B cell (primary cell): ENCODE measurements at regions not wholly inside any gene's neighbourhood (a gene's known extent, or its start where the extent isn't known, plus 50 kb on each side); places are given as distances from the start of the nearest gene placed in this dataset.

Source experiments
- ATAC-seq: fragments of 200-7000 bp; cut with Tn5 transposase; one replicate; pipeline ENCODE4 v1.10.0; 2021; ENCODE audit warnings: low read depth, mild to moderate bottlenecking, moderate number of reproducible peaks, moderate library complexity
- CTCF ChIA-PET: fragments of 350-600 bp; sonication (Branson Sonifier 250); formaldehyde crosslinking; loops from one replicate; lab custom pipeline; 2021; ENCODE audit warnings: antibody characterized with exemption, inconsistent platforms; lab: Charles Lee
- POLR2A ChIA-PET: fragments of 350-600 bp; sonication (Branson Sonifier 250); formaldehyde crosslinking; loops from one replicate; lab custom pipeline; 2021; ENCODE audit warnings: antibody characterized with exemption; lab: Charles Lee
- DNase-seq: peaks from one replicate; pipeline ENCODE4 v3.0.0; 2013
- H2AFZ ChIP-seq: 2 replicates; pipeline ENCODE4 v1.6.1; 2012; ENCODE audit warnings: mild to moderate bottlenecking, low read depth, low read length; ENCODE audit not compliant: insufficient read depth, poor library complexity, severe bottlenecking
- H3K27ac ChIP-seq, 2 donors: 1 replicate in 1 of 2; 2 replicates in 1 of 2; pipeline ENCODE4 v1.5.1; 2012 to 2013; ENCODE audit warnings: low read length in 2 of 2, mild to moderate bottlenecking in 2 of 2, moderate library complexity in 1 of 2
- H3K27me3 ChIP-seq, 4 experiments: fragments of 200-600 bp in 1 of 4; sonication (generic) in 1 of 4; replicated peaks in 1 of 4; 1 replicate in 2 of 4; 2 replicates in 2 of 4; pipeline versions ENCODE4 v1.6.1 to v1.7.0; 2013 to 2016; ENCODE audit warnings: low read length in 3 of 4, mild to moderate bottlenecking in 2 of 4, mixed read lengths in 1 of 4, moderate library complexity in 1 of 4; ENCODE audit not compliant: insufficient read depth in 4 of 4, control insufficient read depth in 3 of 4; ENCODE audit errors: control extremely low read depth in 1 of 4
- H3K36me3 ChIP-seq, 2 experiments: replicated peaks in 1 of 2; 1 replicate in 1 of 2; 2 replicates in 1 of 2; pipeline versions ENCODE4 v1.6.1 to v1.7.1; 2013; ENCODE audit warnings: low read length in 1 of 2; ENCODE audit not compliant: insufficient read depth in 2 of 2, control insufficient read depth in 1 of 2; ENCODE audit errors: control extremely low read depth in 1 of 2, extremely low read depth in 1 of 2
- H3K4me1 ChIP-seq, 2 donors: fragments of 200-600 bp in 1 of 2; sonication (generic) in 1 of 2; 1 replicate in 1 of 2; 2 replicates in 1 of 2; pipeline versions ENCODE4 v1.5.1 to v1.6.1; 2013 to 2017; ENCODE audit warnings: low read length in 2 of 2; ENCODE audit not compliant: control insufficient read depth in 2 of 2, insufficient read depth in 2 of 2
- H3K4me2 ChIP-seq: replicated peaks from 2 replicates; pipeline ENCODE3; 2012; ENCODE audit warnings: mild to moderate bottlenecking, low read depth, low read length; ENCODE audit not compliant: poor library complexity, severe bottlenecking
- H3K4me3 ChIP-seq, 5 experiments: fragments of 200-600 bp in 1 of 5; sonication (generic) in 1 of 5; 1 replicate in 3 of 5; 2 replicates in 2 of 5; pipeline versions ENCODE4 v1.5.1 to v1.7.0; 2011 to 2016; ENCODE audit warnings: low read length in 4 of 5, mild to moderate bottlenecking in 4 of 5, low read depth in 2 of 5, control low read depth in 1 of 5, moderate library complexity in 1 of 5; ENCODE audit not compliant: insufficient read depth in 1 of 5; ENCODE audit errors: control extremely low read depth in 1 of 5, extremely low read depth in 1 of 5
- H3K79me2 ChIP-seq: fragments of 200-600 bp; sonication (generic); one replicate; pipeline ENCODE4 v1.6.0; 2016; ENCODE audit warnings: low read length; ENCODE audit not compliant: control insufficient read depth, insufficient read depth
- H3K9ac ChIP-seq: fragments of 200-600 bp; sonication (generic); 2 replicates; pipeline ENCODE4 v1.6.1; 2017; ENCODE audit warnings: mild to moderate bottlenecking, low read length, moderate library complexity
- H3K9me3 ChIP-seq, 3 donors: one replicate each; pipeline versions ENCODE4 v1.6.1 to v1.7.1; 2013; ENCODE audit warnings: low read length in 2 of 3; ENCODE audit not compliant: control insufficient read depth in 2 of 3, insufficient read depth in 1 of 3; ENCODE audit errors: control extremely low read depth in 1 of 3
- H4K20me1 ChIP-seq: 2 replicates; pipeline ENCODE4 v1.6.0; 2012; ENCODE audit warnings: mild to moderate bottlenecking, low read length; ENCODE audit not compliant: insufficient read depth, control insufficient read depth, poor library complexity, severe bottlenecking
- H3K27ac Mint-ChIP-seq: one replicate; pipeline ENCODE4 v1.8.0; 2021; ENCODE audit warnings: mixed read lengths
- H3K27me3 Mint-ChIP-seq: one replicate; pipeline ENCODE4 v1.8.0; 2021; ENCODE audit warnings: mixed read lengths
- H3K4me1 Mint-ChIP-seq: one replicate; pipeline ENCODE4 v1.8.0; 2021; ENCODE audit warnings: mixed read lengths
- H3K4me3 Mint-ChIP-seq: one replicate; pipeline ENCODE4 v1.8.0; 2021; ENCODE audit warnings: mixed read lengths
- H3K9me3 Mint-ChIP-seq: one replicate; pipeline ENCODE4 v1.8.0; 2022; ENCODE audit warnings: mixed read lengths; ENCODE audit not compliant: insufficient read depth
- CTCF ChIP-seq: fragments of 200-600 bp; IDR thresholded peaks from one replicate; pipeline ENCODE4 v1.8.0; 2022; ENCODE audit warnings: antibody characterized with exemption, mild to moderate bottlenecking
- EZH2 ChIP-seq: IDR thresholded peaks from 2 replicates; pipeline ENCODE4 v1.6.1; 2012; ENCODE audit warnings: borderline replicate concordance, low read depth, mild to moderate bottlenecking, moderate library complexity, low read length; ENCODE audit not compliant: insufficient read depth, poor library complexity, severe bottlenecking
- WGBS: methylation state at CpG from one replicate; pipeline ENCODE4 v1.1.5; 2013; ENCODE audit warnings: missing lambda C conversion rate; ENCODE audit not compliant: insufficient coverage; 5-methylcytosine and 5-hydroxymethylcytosine counted together
- intact Hi-C: fragments of 100-400 bp; cut with micrococcal nuclease; formaldehyde crosslinking; loops from one replicate; pipeline ENCODE4 v1.10.0; 2022

- no peak overlapping the region for H3K4me3 ChIP-seq
- H3K36me3 ChIP-seq = no peaks in the 10 kb centered on the region
- no peaks in the 10 kb centered on the region for H3K27me3 ChIP-seq
- intact Hi-C loops = no loop called here
- peaks cover 9% of the 10 kb centered on the region for H3K27me3 Mint-ChIP-seq
- ATAC-seq (no peak), DNase-seq (no peak)
- no peaks in the 10 kb centered on the region for H3K9me3 ChIP-seq
- no peak for TF ChIP-seq EZH2
- TF ChIP-seq CTCF = no peak
- no peak overlapping the region for H3K27ac ChIP-seq
- no peak overlapping the region for H3K4me3 Mint-ChIP-seq
- no peaks in the 10 kb centered on the region for H3K9me3 Mint-ChIP-seq
- H3K9ac ChIP-seq = no peak overlapping the region
- ChIA-PET CTCF (no interaction called here), POLR2A (no interaction called here)
- no CpG with 5 or more reads among the region's 3 CpGs for WGBS
- no peaks in the 10 kb centered on the region for H3K4me1 ChIP-seq
- H3K4me1 Mint-ChIP-seq = peaks cover 2% of the 10 kb centered on the region
- H3K27ac Mint-ChIP-seq = no peak overlapping the region
- no peaks in the 10 kb centered on the region for H4K20me1 ChIP-seq
- H3K79me2 ChIP-seq = no peaks in the 10 kb centered on the region
- H3K4me2 ChIP-seq = no peak overlapping the region
- H2AFZ ChIP-seq = no peak overlapping the region
Observed at GRCh38 chr3:159823780-159824179, 164.9 kb upstream of the IL12A start.

DNA sequence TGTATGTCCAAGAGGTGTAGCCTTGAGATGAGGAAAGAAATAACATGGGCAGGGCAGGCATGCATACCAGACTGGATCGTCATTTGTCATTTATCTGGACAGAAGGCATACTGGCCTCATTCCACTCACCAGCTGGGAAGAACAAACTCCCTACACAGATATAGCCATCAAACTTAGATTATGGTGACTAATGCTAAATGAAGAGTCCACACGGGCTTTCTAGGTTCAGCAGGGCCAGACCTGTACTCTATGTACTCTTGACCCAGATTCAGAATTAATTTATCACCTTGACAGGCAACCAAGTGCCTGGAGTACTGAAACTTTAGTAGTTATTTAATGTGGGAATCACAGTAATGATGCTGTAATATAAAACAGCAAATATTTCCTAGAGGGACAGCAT is 164.3 kb upstream of the IL12A start:
- TF ChIP-seq CTCF (no peak), EZH2 (no peak)
- intact Hi-C loops = no loop called here
- H3K27me3 ChIP-seq = no peaks in the 10 kb centered on the region
- H3K27ac Mint-ChIP-seq = no peak overlapping the region
- no peaks in the 10 kb centered on the region for H3K36me3 ChIP-seq
- H4K20me1 ChIP-seq = no peaks in the 10 kb centered on the region
- H3K27ac ChIP-seq = no peak overlapping the region
- no peak overlapping the region for H3K4me3 ChIP-seq
- WGBS = 75% methylated on average over 1 of the region's 2 CpGs
- no peak overlapping the region for H2AFZ ChIP-seq
- no peaks in the 10 kb centered on the region for H3K9me3 ChIP-seq
- no peak for ATAC-seq
- H3K4me1 ChIP-seq = no peaks in the 10 kb centered on the region
- ChIA-PET POLR2A (no interaction called here), CTCF (no interaction called here)
- no peaks in the 10 kb centered on the region for H3K9me3 Mint-ChIP-seq
- no peaks in the 10 kb centered on the region for H3K4me1 Mint-ChIP-seq
- no peak for DNase-seq
- peaks cover 4% of the 10 kb centered on the region for H3K27me3 Mint-ChIP-seq
- H3K79me2 ChIP-seq = no peaks in the 10 kb centered on the region
- no peak overlapping the region for H3K9ac ChIP-seq
- H3K4me3 Mint-ChIP-seq = no peak overlapping the region
- no peak overlapping the region for H3K4me2 ChIP-seq
